Mucosa of descending colon (tissue), 3 donors: ENCODE measurements at regions not wholly inside any gene's neighbourhood (a gene's known extent, or its start where the extent isn't known, plus 50 kb on each side); places are given as distances from the start of the nearest gene placed in this dataset.
A peak's percentile ranks its signal among the peaks of the same experiment; 100 is the strongest.

Source experiments
- ATAC-seq: fragments of 200-7000 bp; cut with Tn5 transposase; one replicate; pipeline ENCODE4 v1.9.1; 2020; ENCODE audit warnings: mild to moderate bottlenecking, moderate library complexity
- DNase-seq, 3 donors: peaks; one replicate each; pipeline ENCODE4 v3.0.0-alpha.2; 2020
- H3K36me3 ChIP-seq: fragments of 200-600 bp; one replicate; pipeline ENCODE4 v1.8.0; 2021; ENCODE audit warnings: low read depth, mild to moderate bottlenecking
- H3K4me1 ChIP-seq: fragments of 200-600 bp; one replicate; pipeline ENCODE4 v1.8.0; 2021; ENCODE audit warnings: low read depth, mild to moderate bottlenecking
- H3K4me3 ChIP-seq: fragments of 200-600 bp; one replicate; pipeline ENCODE4 v1.8.0; 2021; ENCODE audit warnings: mild to moderate bottlenecking
- H3K9me3 ChIP-seq: fragments of 200-600 bp; one replicate; pipeline ENCODE4 v1.8.0; 2021; ENCODE audit warnings: mild to moderate bottlenecking
- intact Hi-C, 2 donors: fragments of 100-400 bp; cut with DNase I in 1 of 2; cut with micrococcal nuclease in 1 of 2; formaldehyde crosslinking; loops; one replicate each; pipeline versions ENCODE4 v1.11.0 to v1.11.1; 2022; cut with DNase I, micrococcal nuclease
- TF ChIP-seq, protein P1 (sequence below): fragments of 200-600 bp; IDR thresholded peaks from one replicate; pipeline ENCODE4 v1.8.0; 2022; ENCODE audit warnings: antibody characterized with exemption, mild to moderate bottlenecking
- donor health status: DM: no; HTN: no; CAD: no; lungs with moderate emphysema.
- donor health status: DM: no; HTN: no; CAD: no.
- donor health status: DM: no; HTN: yes; CAD: no.

DNA sequence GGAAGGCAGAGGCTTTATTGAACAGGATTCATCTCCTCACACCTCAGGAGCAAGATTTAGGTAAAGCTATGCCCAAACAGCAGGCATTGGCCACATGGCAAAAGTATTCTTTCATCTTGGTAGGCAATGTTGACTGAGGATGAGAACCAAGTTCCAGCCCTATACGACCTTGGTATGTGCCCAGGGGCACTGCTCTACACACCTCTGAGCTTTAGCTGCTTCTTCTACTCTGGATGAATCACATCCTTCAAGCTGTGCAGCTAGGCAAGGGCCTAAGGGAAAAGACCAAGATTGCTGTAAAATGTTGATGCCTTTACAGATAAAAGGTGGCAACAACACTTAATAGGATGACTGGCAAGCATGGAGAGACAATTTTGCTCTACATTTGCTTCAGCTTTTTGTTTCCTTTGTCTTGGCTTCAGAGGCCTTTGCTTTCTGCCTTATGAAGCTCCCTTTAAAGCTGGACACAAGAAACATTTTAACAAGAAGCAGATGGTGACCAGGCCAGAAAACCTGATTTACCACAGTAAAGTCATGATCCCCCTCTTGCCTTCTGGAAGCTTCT is 183.3 kb upstream of the KITLG start:
- H3K9me3 ChIP-seq, result no peaks in the 10 kb centered on the region
- intact Hi-C loops, result no loop called here
- TF ChIP-seq, protein P1, sequence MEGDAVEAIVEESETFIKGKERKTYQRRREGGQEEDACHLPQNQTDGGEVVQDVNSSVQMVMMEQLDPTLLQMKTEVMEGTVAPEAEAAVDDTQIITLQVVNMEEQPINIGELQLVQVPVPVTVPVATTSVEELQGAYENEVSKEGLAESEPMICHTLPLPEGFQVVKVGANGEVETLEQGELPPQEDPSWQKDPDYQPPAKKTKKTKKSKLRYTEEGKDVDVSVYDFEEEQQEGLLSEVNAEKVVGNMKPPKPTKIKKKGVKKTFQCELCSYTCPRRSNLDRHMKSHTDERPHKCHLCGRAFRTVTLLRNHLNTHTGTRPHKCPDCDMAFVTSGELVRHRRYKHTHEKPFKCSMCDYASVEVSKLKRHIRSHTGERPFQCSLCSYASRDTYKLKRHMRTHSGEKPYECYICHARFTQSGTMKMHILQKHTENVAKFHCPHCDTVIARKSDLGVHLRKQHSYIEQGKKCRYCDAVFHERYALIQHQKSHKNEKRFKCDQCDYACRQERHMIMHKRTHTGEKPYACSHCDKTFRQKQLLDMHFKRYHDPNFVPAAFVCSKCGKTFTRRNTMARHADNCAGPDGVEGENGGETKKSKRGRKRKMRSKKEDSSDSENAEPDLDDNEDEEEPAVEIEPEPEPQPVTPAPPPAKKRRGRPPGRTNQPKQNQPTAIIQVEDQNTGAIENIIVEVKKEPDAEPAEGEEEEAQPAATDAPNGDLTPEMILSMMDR, result no peak
- H3K4me1 ChIP-seq, result no peaks in the 10 kb centered on the region
- no peak for ATAC-seq
- H3K4me3 ChIP-seq, result no peak overlapping the region
- H3K36me3 ChIP-seq, result no peaks in the 10 kb centered on the region
- DNase-seq, result no peak

DNA sequence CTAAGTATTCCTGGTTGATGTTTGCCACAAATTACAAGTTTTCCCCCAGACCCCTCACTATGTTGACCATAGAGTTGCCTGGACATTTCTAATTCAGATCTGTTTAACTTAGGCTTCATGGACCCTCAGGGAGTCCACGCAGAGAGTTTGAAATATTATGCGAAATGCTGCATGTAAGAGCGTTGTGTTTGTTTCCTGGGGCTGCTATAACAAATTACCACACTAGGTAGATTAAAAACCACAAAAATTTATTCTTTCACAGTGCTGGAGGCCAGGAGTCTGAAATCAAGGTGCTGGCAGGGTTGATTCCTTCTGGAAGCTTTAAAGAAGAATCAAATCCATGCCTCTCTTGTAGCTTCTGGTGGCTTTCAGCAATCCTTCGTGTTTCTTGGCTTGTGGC is 177.9 kb upstream of the KITLG start:
- TF ChIP-seq, protein P1, result no peak
- DNase-seq (no peak), ATAC-seq (no peak)
- H3K4me3 ChIP-seq, result no peak overlapping the region
- H3K9me3 ChIP-seq, result no peaks in the 10 kb centered on the region
- H3K36me3 ChIP-seq, result no peaks in the 10 kb centered on the region
- intact Hi-C loops, result no loop called here
- no peaks in the 10 kb centered on the region for H3K4me1 ChIP-seq

DNA sequence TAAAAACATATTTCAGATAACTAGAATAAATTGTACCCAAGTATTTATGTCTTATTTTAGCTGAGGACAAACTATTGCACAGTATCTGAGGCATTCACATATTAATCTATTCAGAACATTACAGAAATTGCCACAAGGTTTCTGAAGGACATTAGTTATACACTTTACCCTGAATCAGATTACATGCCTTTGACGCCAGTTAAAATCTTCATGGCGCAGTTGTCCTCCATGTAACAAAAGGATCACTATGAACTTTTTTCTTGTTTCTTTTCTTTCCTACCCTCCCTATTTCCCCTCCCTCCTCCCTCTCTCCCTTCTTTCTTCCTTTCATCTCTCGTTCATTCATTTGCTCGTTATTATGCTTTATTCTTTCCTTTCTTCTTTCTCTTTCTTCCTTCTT is 176.6 kb upstream of the KITLG start:
- Histone ChIP-seq H3K4me3 (no peak overlapping the region), H3K36me3 (no peaks in the 10 kb centered on the region), H3K4me1 (peaks cover 6% of the 10 kb centered on the region), H3K9me3 (no peaks in the 10 kb centered on the region)
- TF ChIP-seq, protein P1, result no peak
- DNase-seq, result no peak
- no peak for ATAC-seq
- intact Hi-C loops, result no loop called here

DNA sequence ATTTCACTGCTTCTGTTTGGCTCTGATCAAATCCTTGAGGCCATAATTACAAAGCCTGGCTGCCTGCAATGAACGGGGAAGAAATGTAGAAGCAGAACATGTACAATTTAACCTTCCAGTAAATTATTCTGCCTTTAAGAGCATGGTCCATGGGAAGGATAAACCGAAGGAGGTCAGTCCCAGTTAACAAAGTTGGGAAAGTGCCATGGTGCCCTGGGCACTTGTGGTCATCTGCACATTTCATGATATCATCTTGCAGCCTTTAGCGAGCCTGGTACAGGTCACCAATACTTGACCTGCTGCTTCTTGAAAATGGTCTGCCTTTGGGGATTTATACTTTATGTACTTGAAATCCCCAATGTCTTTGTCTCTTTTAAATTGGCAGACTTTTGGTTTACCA is 175.9 kb upstream of the KITLG start:
- Histone ChIP-seq H3K4me1 (peaks cover 13% of the 10 kb centered on the region), H3K36me3 (no peaks in the 10 kb centered on the region), H3K9me3 (no peaks in the 10 kb centered on the region), H3K4me3 (no peak overlapping the region)
- TF ChIP-seq, protein P1, result no peak
- intact Hi-C loops, result no loop called here
- DNase-seq (no peak), ATAC-seq (no peak)

DNA sequence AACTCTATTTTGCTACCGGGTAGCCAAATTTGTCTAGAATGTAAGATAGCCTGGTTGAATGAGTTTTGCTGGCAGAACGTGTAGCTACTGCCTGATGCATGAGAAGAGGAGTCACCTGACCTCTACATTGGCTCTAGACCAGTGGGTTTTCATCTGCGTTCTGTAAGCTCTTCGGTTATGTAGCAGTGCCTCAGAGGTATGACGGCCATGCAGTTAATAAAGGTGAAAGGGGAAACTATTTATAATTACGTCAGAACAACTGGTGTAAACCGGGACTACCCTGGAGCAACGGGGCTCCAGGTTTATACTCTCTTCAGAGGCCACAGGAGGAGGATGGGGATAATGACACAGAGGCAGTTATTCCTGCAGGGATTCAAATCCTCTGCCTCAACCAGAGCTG is 173.4 kb upstream of the KITLG start:
- no peak overlapping the region for H3K4me3 ChIP-seq
- no peak for ATAC-seq
- intact Hi-C loops, result no loop called here
- TF ChIP-seq, protein P1, result no peak
- DNase-seq, result no peak
- no peaks in the 10 kb centered on the region for H3K36me3 ChIP-seq
- no peaks in the 10 kb centered on the region for H3K9me3 ChIP-seq
- H3K4me1 ChIP-seq, result peaks cover 18% of the 10 kb centered on the region

DNA sequence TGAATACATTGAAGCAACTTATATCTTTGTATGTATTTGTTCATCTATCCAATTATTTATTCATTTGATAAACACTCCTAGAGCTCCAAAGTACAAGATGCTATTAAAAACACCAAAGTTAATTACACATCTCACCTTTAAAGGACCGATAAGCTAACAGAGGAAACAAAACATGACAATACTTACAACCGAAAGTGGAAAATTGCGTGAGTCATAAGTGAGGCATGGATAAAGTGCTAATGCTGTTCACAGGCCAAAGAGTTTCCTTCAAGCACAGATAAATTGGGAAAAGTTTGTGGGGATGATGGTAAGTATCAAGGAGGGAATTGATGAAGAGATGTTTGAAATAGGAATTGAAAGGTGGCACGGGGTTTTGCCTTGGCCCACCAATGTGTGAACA is 172.8 kb upstream of the KITLG start:
- TF ChIP-seq, protein P1, result no peak
- DNase-seq (no peak), ATAC-seq (peak; percentile 71)
- Histone ChIP-seq H3K36me3 (no peaks in the 10 kb centered on the region), H3K4me1 (peaks cover 23% of the 10 kb centered on the region), H3K9me3 (no peaks in the 10 kb centered on the region), H3K4me3 (no peak overlapping the region)
- intact Hi-C loops, result no loop called here
